Non-pigmented ciliary epithelial cell (primary cell): ENCODE measurements at regions not wholly inside any gene's neighbourhood (a gene's known extent, or its start where the extent isn't known, plus 50 kb on each side); places are given as distances from the start of the nearest gene placed in this dataset.
"Not testable (repeated sequence)": the region's sequence is repeated elsewhere in the genome, so short reads cannot be mapped to it uniquely, and the experiment has no call there.

Source experiments
- DNase-seq: peaks from one replicate; pipeline ENCODE4 v3.0.0-alpha.2; 2010; ENCODE audit warnings: low read depth

- DNase-seq, result not testable (repeated sequence)
Observed at GRCh38 chr11:71126401-71126800, 126.0 kb downstream of the SHANK2 start.

GRCh38 chr11:71125150-71125549 is 127.2 kb downstream of the SHANK2 start:
- no peak for DNase-seq

- DNase-seq, result no peak
Observed at GRCh38 chr11:71124127-71124526, 128.2 kb downstream of the SHANK2 start.

GRCh38 chr11:71120471-71120896 is 131.9 kb downstream of the SHANK2 start:
- no peak for DNase-seq

GRCh38 chr11:71119656-71120269 is 132.6 kb downstream of the SHANK2 start:
- no peak for DNase-seq

- no peak for DNase-seq
Observed at GRCh38 chr11:71118671-71119250, 133.6 kb downstream of the SHANK2 start.

GRCh38 chr11:71117311-71117710 is 135.1 kb downstream of the SHANK2 start:
- DNase-seq, result no peak

- no peak for DNase-seq
Observed at GRCh38 chr11:71116693-71117040, 135.7 kb downstream of the SHANK2 start.

- no peak for DNase-seq
Observed at GRCh38 chr11:71115770-71116692, 136.3 kb downstream of the SHANK2 start.

- no peak for DNase-seq
Observed at GRCh38 chr11:71114124-71114851, 138.1 kb downstream of the SHANK2 start.

- DNase-seq, result no peak
Observed at GRCh38 chr11:71112990-71113389, 139.4 kb downstream of the SHANK2 start.

GRCh38 chr11:71112454-71112853 is 139.9 kb downstream of the SHANK2 start:
- no peak for DNase-seq

- DNase-seq, result no peak
Observed at GRCh38 chr11:71109586-71109985, 142.8 kb downstream of the SHANK2 start.

- DNase-seq, result no peak
Observed at GRCh38 chr11:71109186-71109585, 143.2 kb downstream of the SHANK2 start.

- DNase-seq, result no peak
Observed at GRCh38 chr11:71108013-71108865, 144.1 kb downstream of the SHANK2 start.

GRCh38 chr11:71106671-71107070 is 145.7 kb downstream of the SHANK2 start:
- no peak for DNase-seq

- DNase-seq, result no peak
Observed at GRCh38 chr11:71103266-71103665, 149.1 kb downstream of the SHANK2 start.

- DNase-seq, result no peak
Observed at GRCh38 chr11:71102251-71102995, 150.0 kb downstream of the SHANK2 start.

GRCh38 chr11:71101606-71102005 is 150.8 kb downstream of the SHANK2 start:
- no peak for DNase-seq

- no peak for DNase-seq
Observed at GRCh38 chr11:71101046-71101445, 151.3 kb downstream of the SHANK2 start.

- no peak for DNase-seq
Observed at GRCh38 chr11:71098776-71099175, 153.6 kb downstream of the SHANK2 start.
